ENCODE measurements at regions not wholly inside any gene's neighbourhood (a gene's known extent, or its start where the extent isn't known, plus 50 kb on each side); places are given as distances from the start of the nearest gene placed in this dataset.

DNA sequence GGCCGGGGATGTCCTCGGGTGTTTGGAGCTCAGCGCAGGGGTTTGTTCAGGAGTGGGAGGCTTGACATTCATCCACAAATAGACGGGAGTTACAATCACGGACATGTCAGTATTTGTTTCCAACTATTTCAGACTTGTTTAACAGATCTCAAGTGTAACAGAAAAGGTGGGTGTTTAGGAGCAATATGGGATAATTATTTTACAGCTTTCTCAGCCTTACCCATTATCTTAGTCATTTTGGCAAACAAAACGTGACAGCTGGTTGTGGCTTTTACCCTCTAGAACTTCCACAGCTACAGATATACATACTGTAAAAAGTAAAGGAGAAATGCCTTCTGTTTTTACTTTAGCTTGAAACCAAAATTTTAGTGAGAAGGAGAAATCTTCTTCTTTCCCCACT lies 178.7 kb upstream of the TMEM45B start:
- no peak for DNase-seq
- TF ChIP-seq, protein P1, sequence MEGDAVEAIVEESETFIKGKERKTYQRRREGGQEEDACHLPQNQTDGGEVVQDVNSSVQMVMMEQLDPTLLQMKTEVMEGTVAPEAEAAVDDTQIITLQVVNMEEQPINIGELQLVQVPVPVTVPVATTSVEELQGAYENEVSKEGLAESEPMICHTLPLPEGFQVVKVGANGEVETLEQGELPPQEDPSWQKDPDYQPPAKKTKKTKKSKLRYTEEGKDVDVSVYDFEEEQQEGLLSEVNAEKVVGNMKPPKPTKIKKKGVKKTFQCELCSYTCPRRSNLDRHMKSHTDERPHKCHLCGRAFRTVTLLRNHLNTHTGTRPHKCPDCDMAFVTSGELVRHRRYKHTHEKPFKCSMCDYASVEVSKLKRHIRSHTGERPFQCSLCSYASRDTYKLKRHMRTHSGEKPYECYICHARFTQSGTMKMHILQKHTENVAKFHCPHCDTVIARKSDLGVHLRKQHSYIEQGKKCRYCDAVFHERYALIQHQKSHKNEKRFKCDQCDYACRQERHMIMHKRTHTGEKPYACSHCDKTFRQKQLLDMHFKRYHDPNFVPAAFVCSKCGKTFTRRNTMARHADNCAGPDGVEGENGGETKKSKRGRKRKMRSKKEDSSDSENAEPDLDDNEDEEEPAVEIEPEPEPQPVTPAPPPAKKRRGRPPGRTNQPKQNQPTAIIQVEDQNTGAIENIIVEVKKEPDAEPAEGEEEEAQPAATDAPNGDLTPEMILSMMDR (IDR thresholded peaks at IDR 0.05 in 8 of 11, conservative IDR thresholded peaks at IDR 0.05 in 3 of 11) = no peak
- TF ChIP-seq POLR2A (IDR thresholded peaks at IDR 0.05) (no peak), POLR2AphosphoS5 (IDR thresholded peaks at IDR 0.05) (no peak)
- Histone ChIP-seq H3K27ac (no peak overlapping the region), H3K4me3 (no peak overlapping the region), H3K36me3 (no peaks in the 10 kb centered on the region), H3K9me3 (no peaks in the 10 kb centered on the region), H3K27me3 (replicated peaks in 1 of 7) (peaks cover 0 to 7% (median 0%) of the 10 kb centered on the region in 7 donors), H3K4me1 (no peaks in the 10 kb centered on the region)
- intact Hi-C loops (cut with DNase I; ENCODE audit: low total_unique reads) = no loop called here
- 60 to 83% (median 71%) methylated on average over 6 of the region's 6 CpGs for WGBS, 5 donors

DNA sequence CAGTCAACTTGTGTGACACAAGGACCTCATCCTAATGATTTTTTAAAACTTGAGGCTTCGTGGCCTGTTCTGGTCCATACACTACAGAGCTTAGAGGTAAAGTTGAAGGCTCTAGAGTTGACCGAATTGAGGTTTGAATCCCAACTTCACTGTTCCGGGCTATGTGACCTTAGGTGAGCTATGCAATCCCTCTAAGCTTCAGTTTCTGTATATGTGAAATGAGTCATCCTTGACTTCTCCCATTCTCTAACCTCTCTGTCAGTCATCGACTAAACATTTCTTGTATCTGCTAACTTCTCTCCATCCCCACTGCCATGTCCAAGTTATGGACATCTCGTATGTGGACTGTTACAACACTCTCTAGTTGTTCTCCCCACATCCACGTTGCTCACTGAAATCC lies 178.2 kb upstream of the TMEM45B start:
- TF ChIP-seq POLR2AphosphoS5 (IDR thresholded peaks at IDR 0.05) = no peak
- TF ChIP-seq, protein P1 (IDR thresholded peaks at IDR 0.05 in 8 of 11, conservative IDR thresholded peaks at IDR 0.05 in 3 of 11) = no peak
- no peak for TF ChIP-seq POLR2A (IDR thresholded peaks at IDR 0.05)
- no peak for DNase-seq
- intact Hi-C loops (cut with DNase I; ENCODE audit: low total_unique reads) = no loop called here
- no peak overlapping the region for H3K4me3 ChIP-seq
- 66 to 86% (median 76%) methylated on average over 6 of the region's 6 CpGs for WGBS, 5 donors
- no peaks in the 10 kb centered on the region for H3K36me3 ChIP-seq
- peaks cover 0 to 7% (median 0%) of the 10 kb centered on the region in 7 donors for H3K27me3 ChIP-seq (replicated peaks in 1 of 7)
- no peak overlapping the region for H3K27ac ChIP-seq
- no peaks in the 10 kb centered on the region for H3K4me1 ChIP-seq
- H3K9me3 ChIP-seq = no peaks in the 10 kb centered on the region

DNA sequence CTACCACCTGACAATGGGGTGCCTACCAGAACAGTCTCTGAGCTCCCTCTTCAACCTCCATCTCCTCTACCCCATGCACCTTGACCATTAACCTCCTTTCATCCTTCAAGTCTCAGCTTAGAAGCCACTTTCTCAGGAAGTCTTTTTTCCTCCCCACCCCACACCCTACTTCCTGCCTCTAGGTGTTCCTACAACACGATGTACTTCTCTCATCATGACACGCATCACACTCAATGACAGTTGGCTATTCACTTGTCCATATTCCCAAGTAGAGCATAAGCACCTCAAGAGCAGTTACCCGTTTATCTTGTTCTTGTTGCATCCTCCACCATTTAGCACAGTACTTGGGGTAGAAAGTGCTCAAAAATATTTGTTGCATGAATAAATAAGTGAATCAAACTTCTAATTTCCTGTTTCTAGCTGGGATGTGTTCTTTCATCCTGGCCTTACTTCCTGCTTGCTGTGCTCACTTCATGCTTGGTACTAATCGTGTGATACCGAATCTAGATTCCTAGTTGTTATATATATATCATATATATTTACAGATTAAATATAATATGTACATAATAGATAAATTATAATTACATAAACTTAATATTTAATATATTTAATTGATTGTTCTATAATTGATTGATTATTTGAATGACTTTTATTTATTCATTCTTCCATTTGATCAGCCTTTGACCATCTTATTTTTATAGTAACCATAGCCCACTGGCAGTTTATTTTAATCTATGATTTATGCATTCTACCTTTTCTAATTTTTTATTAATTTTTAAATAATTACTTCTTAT lies 177.5 kb upstream of the TMEM45B start:
- 57 to 77% (median 69%) methylated on average over 5 of the region's 5 CpGs for WGBS, 5 donors
- Histone ChIP-seq H3K27me3 (replicated peaks in 1 of 7) (peaks cover 0 to 7% (median 0%) of the 10 kb centered on the region in 7 donors), H3K9me3 (no peaks in the 10 kb centered on the region), H3K27ac (no peak overlapping the region), H3K4me3 (no peak overlapping the region), H3K4me1 (no peaks in the 10 kb centered on the region), H3K36me3 (no peaks in the 10 kb centered on the region)
- TF ChIP-seq POLR2A (IDR thresholded peaks at IDR 0.05) = no peak
- no peak for DNase-seq
- intact Hi-C loops (cut with DNase I; ENCODE audit: low total_unique reads) = no loop called here

DNA sequence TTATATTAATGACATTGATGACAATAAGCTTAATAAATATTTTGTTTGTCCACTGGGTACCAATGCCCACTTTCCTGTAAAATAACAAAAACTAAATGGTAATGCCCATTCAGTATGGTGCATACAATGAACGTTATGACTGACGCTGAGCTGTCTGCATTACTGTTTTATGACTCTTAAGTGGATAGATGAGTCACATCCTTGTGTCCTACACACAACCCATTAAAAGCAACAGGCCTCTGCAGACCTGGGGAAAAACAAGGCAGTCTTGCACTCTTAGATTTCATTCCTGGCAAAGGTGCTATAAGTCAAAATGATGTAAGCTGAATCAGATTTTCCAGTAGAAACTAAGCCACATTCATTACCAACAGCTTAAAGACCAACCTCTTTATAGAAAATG lies 176.3 kb upstream of the TMEM45B start:
- Histone ChIP-seq H3K9me3 (no peaks in the 10 kb centered on the region), H3K4me1 (no peaks in the 10 kb centered on the region), H3K27ac (no peak overlapping the region), H3K4me3 (no peak overlapping the region), H3K36me3 (no peaks in the 10 kb centered on the region), H3K27me3 (replicated peaks in 1 of 7) (peaks cover 0 to 7% (median 0%) of the 10 kb centered on the region in 7 donors)
- WGBS, 5 donors = 38 to 71% (median 68%) methylated on average over 2 of the region's 2 CpGs
- intact Hi-C loops (cut with DNase I; ENCODE audit: low total_unique reads) = no loop called here
- no peak for TF ChIP-seq POLR2A (IDR thresholded peaks at IDR 0.05)
- TF ChIP-seq POLR2AphosphoS5 (IDR thresholded peaks at IDR 0.05) = no peak
- TF ChIP-seq, protein P1 (IDR thresholded peaks at IDR 0.05 in 8 of 11, conservative IDR thresholded peaks at IDR 0.05 in 3 of 11) = no peak
- no peak for DNase-seq

Measured in spleen (tissue), 11 donors.